ENCODE measurements at regions not wholly inside any gene's neighbourhood (a gene's known extent, or its start where the extent isn't known, plus 50 kb on each side); places are given as distances from the start of the nearest gene placed in this dataset.

- DNase-seq = no peak
Measured at GRCh38 chr22:27406389-27406861, 395.1 kb downstream of the MN1 start.

- no peak for DNase-seq
Measured at GRCh38 chr22:27407369-27407985, 394.1 kb downstream of the MN1 start.

- no peak for DNase-seq
Measured at GRCh38 chr22:27408068-27408467, 393.5 kb downstream of the MN1 start.

- no peak for DNase-seq
Measured at GRCh38 chr22:27409299-27409698, 392.3 kb downstream of the MN1 start.

- no peak for DNase-seq
Measured at GRCh38 chr22:27412866-27413445, 388.6 kb downstream of the MN1 start.

- DNase-seq = no peak
Measured at GRCh38 chr22:27413702-27414101, 387.9 kb downstream of the MN1 start.

- DNase-seq = no peak
Measured at GRCh38 chr22:27416511-27417420, 384.8 kb downstream of the MN1 start.

GRCh38 chr22:27417421-27417814 is 384.1 kb downstream of the MN1 start:
- DNase-seq = no peak

GRCh38 chr22:27418261-27418660 is 383.3 kb downstream of the MN1 start:
- no peak for DNase-seq

- DNase-seq = no peak
Measured at GRCh38 chr22:27419473-27419872, 382.1 kb downstream of the MN1 start.

- DNase-seq = no peak
Measured at GRCh38 chr22:27420195-27420816, 381.2 kb downstream of the MN1 start.

- no peak for DNase-seq
Measured at GRCh38 chr22:27420817-27421361, 380.7 kb downstream of the MN1 start.

- DNase-seq = no peak
Measured at GRCh38 chr22:27422442-27422841, 379.1 kb downstream of the MN1 start.

GRCh38 chr22:27424319-27424718 is 377.2 kb downstream of the MN1 start:
- no peak for DNase-seq

GRCh38 chr22:27429476-27429875 is 372.1 kb downstream of the MN1 start:
- DNase-seq = no peak

GRCh38 chr22:27431081-27431480 is 370.5 kb downstream of the MN1 start:
- no peak for DNase-seq

- no peak for DNase-seq
Measured at GRCh38 chr22:27431896-27432295, 369.7 kb downstream of the MN1 start.

GRCh38 chr22:27433099-27433498 is 368.5 kb downstream of the MN1 start:
- no peak for DNase-seq

GRCh38 chr22:27433585-27434190 is 367.9 kb downstream of the MN1 start:
- no peak for DNase-seq

- DNase-seq = no peak
Measured at GRCh38 chr22:27434898-27435297, 366.7 kb downstream of the MN1 start.

GRCh38 chr22:27435844-27436576 is 365.5 kb downstream of the MN1 start:
- DNase-seq = no peak

- DNase-seq = no peak
Measured at GRCh38 chr22:27436591-27436990, 365.0 kb downstream of the MN1 start.
